HEK293T (cell line): ENCODE measurements at regions not wholly inside any gene's neighbourhood (a gene's known extent, or its start where the extent isn't known, plus 50 kb on each side); places are given as distances from the start of the nearest gene placed in this dataset.

Experiments used
- CTCF ChIA-PET: fragments of 350-600 bp; formaldehyde crosslinking; extraction: SDS; loops from one replicate; lab custom pipeline; 2021; ENCODE audit warnings: antibody characterized with exemption, inconsistent platforms; lab: Yijun Ruan, JAX
- POLR2A ChIA-PET: fragments of 350-600 bp; formaldehyde crosslinking; extraction: SDS; loops from one replicate; lab custom pipeline; 2020; ENCODE audit warnings: antibody characterized with exemption, inconsistent platforms; lab: Yijun Ruan, JAX
- DNase-seq: peaks from one replicate; pipeline ENCODE4 v3.0.0; 2012; ENCODE audit warnings: mixed read lengths; ENCODE audit errors: extremely low spot score
- ARNT ChIP-seq: fragments of 450-650 bp; IDR thresholded peaks from 2 replicates; pipeline ENCODE4 v1.6.1; 2017; ENCODE audit warnings: mild to moderate bottlenecking
- BHLHE40 ChIP-seq: fragments of 450-650 bp; IDR thresholded peaks from 2 replicates; pipeline ENCODE4 v1.6.1; 2016; ENCODE audit warnings: mild to moderate bottlenecking, moderate library complexity, borderline replicate concordance
- CTBP1 ChIP-seq: fragments of 450-650 bp; IDR thresholded peaks from 2 replicates; pipeline ENCODE4 v1.6.1; 2016; ENCODE audit warnings: borderline replicate concordance
- ELF4 ChIP-seq: fragments of 450-650 bp; IDR thresholded peaks from 2 replicates; pipeline ENCODE4 v1.6.1; 2017; ENCODE audit warnings: antibody characterized with exemption
- FOXA1 ChIP-seq: fragments of 450-650 bp; IDR thresholded peaks from 2 replicates; pipeline ENCODE4 v1.6.1; 2016; ENCODE audit warnings: mild to moderate bottlenecking
- FOXK2 ChIP-seq: fragments of 450-650 bp; IDR thresholded peaks from 2 replicates; pipeline ENCODE4 v1.6.1; 2016; ENCODE audit warnings: mild to moderate bottlenecking
- FOXM1 ChIP-seq: fragments of 450-650 bp; IDR thresholded peaks from 2 replicates; pipeline ENCODE4 v1.6.1; 2017; ENCODE audit warnings: mild to moderate bottlenecking, borderline replicate concordance
- HDGF ChIP-seq: fragments of 450-650 bp; IDR thresholded peaks from 2 replicates; pipeline ENCODE4 v1.6.1; 2017; ENCODE audit warnings: antibody characterized with exemption, borderline replicate concordance
- L3MBTL2 ChIP-seq: fragments of 450-650 bp; conservative IDR thresholded peaks from 2 replicates; pipeline ENCODE4 v1.6.1; 2016; ENCODE audit warnings: mild to moderate bottlenecking
- LEF1 ChIP-seq: fragments of 450-650 bp; IDR thresholded peaks from 2 replicates; pipeline ENCODE4 v1.6.1; 2017; ENCODE audit warnings: mild to moderate bottlenecking, borderline replicate concordance
- NFRKB ChIP-seq: fragments of 450-650 bp; IDR thresholded peaks from 2 replicates; pipeline ENCODE4 v1.6.1; 2016; ENCODE audit warnings: mild to moderate bottlenecking, moderate library complexity
- SP1 ChIP-seq: fragments of 450-650 bp; IDR thresholded peaks from 2 replicates; pipeline ENCODE4 v1.6.1; 2017
- SUZ12 ChIP-seq: fragments of 450-650 bp; IDR thresholded peaks from 2 replicates; pipeline ENCODE4 v1.6.1; 2016; ENCODE audit warnings: mild to moderate bottlenecking
- TARDBP ChIP-seq: fragments of 450-650 bp; IDR thresholded peaks from 2 replicates; pipeline ENCODE4 v1.6.1; 2016
- ZNF384 ChIP-seq: fragments of 450-650 bp; IDR thresholded peaks from 2 replicates; pipeline ENCODE4 v1.6.1; 2016
- TF ChIP-seq, protein P1 (sequence below): fragments of 450-650 bp; IDR thresholded peaks from 2 replicates; pipeline ENCODE4 v1.6.1; 2016

GRCh38 chr18:61091379-61091778 lies 241.9 kb upstream of the CDH20 start:
- CTCF ChIA-PET = no interaction called here
- POLR2A ChIA-PET = no interaction called here
- TF ChIP-seq FOXA1 (no peak), BHLHE40 (no peak), ELF4 (no peak), FOXM1 (no peak), FOXK2 (no peak), LEF1 (no peak), ZNF384 (no peak), NFRKB (no peak), SUZ12 (no peak), TARDBP (no peak), CTBP1 (no peak), HDGF (no peak), ARNT (no peak), L3MBTL2 (no peak), SP1 (no peak)
- TF ChIP-seq, protein P1, sequence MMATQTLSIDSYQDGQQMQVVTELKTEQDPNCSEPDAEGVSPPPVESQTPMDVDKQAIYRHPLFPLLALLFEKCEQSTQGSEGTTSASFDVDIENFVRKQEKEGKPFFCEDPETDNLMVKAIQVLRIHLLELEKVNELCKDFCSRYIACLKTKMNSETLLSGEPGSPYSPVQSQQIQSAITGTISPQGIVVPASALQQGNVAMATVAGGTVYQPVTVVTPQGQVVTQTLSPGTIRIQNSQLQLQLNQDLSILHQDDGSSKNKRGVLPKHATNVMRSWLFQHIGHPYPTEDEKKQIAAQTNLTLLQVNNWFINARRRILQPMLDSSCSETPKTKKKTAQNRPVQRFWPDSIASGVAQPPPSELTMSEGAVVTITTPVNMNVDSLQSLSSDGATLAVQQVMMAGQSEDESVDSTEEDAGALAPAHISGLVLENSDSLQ = no peak
- DNase-seq = no peak

DNA sequence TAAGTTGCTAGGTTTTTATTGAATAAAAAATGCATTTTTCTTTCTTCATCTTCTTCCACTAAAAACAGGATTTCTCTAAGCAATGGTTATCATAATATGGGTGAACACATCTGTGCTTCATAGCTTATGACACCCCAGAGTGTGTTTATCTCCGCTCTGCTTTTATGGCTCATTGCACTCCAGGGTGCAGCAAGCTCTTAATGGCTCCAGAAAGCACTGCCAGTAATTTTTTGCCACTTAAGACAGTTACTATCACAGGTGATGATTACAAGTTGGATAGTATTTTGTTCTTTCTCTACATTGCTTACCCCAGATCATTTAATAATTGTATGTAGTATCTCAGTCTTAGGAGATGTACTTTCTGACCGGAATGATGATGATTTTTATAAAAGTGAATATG lies 239.3 kb upstream of the CDH20 start:
- no peak for DNase-seq
- no peak for TF ChIP-seq BHLHE40
- TF ChIP-seq FOXA1 = no peak
- TF ChIP-seq CTBP1 = no peak
- TF ChIP-seq LEF1 = no peak
- no peak for TF ChIP-seq HDGF
- TF ChIP-seq SUZ12 = no peak
- TF ChIP-seq ZNF384 = no peak
- no peak for TF ChIP-seq FOXM1
- no peak for TF ChIP-seq L3MBTL2
- no peak for TF ChIP-seq FOXK2
- TF ChIP-seq ELF4 = no peak
- no peak for TF ChIP-seq NFRKB
- TF ChIP-seq SP1 = no peak
- no peak for TF ChIP-seq ARNT
- TF ChIP-seq, protein P1 = no peak
- TF ChIP-seq TARDBP = no peak
- CTCF ChIA-PET = no interaction called here
- POLR2A ChIA-PET = no interaction called here

- ChIA-PET CTCF (no interaction called here), POLR2A (no interaction called here)
- no peak for DNase-seq
- no peak for TF ChIP-seq ZNF384
- no peak for TF ChIP-seq ELF4
- TF ChIP-seq ARNT = no peak
- no peak for TF ChIP-seq SUZ12
- TF ChIP-seq FOXA1 = no peak
- TF ChIP-seq FOXK2 = no peak
- no peak for TF ChIP-seq HDGF
- no peak for TF ChIP-seq L3MBTL2
- no peak for TF ChIP-seq CTBP1
- no peak for TF ChIP-seq FOXM1
- TF ChIP-seq NFRKB = no peak
- no peak for TF ChIP-seq LEF1
- TF ChIP-seq, protein P1 = no peak
- no peak for TF ChIP-seq SP1
- TF ChIP-seq BHLHE40 = no peak
- no peak for TF ChIP-seq TARDBP
These were observed 237.0 kb upstream of the CDH20 start for GRCh38 chr18:61096226-61096625.

DNA sequence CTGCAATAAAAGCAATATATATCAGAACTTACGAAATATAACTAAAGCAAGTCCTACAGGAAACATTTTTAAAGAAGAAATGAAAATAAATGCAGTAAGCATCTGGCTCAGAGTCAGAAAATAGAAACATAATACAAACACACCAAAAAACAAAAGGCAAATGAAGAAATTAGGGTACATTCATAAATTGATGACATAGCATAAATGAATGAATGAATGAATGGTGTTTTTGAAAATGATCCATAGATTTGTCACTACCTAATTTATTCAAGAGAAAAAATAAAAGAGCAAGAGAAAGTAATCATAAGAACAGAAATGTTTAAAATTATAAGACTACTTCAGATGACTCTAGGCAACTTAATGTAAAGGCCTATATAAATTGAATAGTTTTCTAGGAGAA lies 226.1 kb upstream of the CDH20 start:
- TF ChIP-seq, protein P1 = no peak
- TF ChIP-seq SUZ12 (no peak), NFRKB (no peak), HDGF (no peak), CTBP1 (no peak), FOXM1 (no peak), ARNT (no peak), ZNF384 (no peak), SP1 (no peak), ELF4 (no peak), L3MBTL2 (no peak), FOXK2 (no peak), FOXA1 (no peak), TARDBP (no peak), LEF1 (no peak), BHLHE40 (no peak)
- no peak for DNase-seq
- ChIA-PET POLR2A (no interaction called here), CTCF (no interaction called here)

DNA sequence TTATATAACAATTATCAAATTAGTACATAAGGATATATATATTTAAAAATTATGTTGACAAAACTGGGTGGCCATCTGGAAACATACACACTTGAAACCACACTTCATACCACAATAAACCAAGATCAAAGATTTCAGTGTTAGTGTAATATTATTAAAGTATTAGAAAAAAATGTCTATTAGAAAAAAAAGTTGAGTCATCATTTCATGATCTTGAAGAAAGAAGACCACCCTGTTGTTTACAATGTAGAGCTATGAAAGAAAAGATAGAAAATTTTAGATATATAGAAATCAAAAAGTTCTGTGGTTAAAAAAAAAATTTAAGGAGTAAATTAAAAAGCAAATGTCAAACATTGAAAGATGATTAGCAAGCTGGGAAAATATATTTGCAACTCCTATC lies 224.5 kb upstream of the CDH20 start:
- ChIA-PET CTCF (no interaction called here), POLR2A (no interaction called here)
- TF ChIP-seq ELF4 (no peak), SP1 (no peak), BHLHE40 (no peak), NFRKB (no peak), FOXK2 (no peak), ZNF384 (no peak), HDGF (no peak), SUZ12 (no peak), FOXA1 (no peak), ARNT (no peak), L3MBTL2 (no peak), TARDBP (no peak)
- TF ChIP-seq, protein P1 = no peak
- no peak for DNase-seq
